CD4-positive, alpha-beta T cell treated with Interleukin-4 for 1 hour (primary cell): ENCODE measurements at regions not wholly inside any gene's neighbourhood (a gene's known extent, or its start where the extent isn't known, plus 50 kb on each side); places are given as distances from the start of the nearest gene placed in this dataset.
"Not testable (repeated sequence)": the region's sequence is repeated elsewhere in the genome, so short reads cannot be mapped to it uniquely, and the experiment has no call there.

Source experiments
- DNase-seq, 2 donors: peaks; one replicate each; pipeline ENCODE4 v3.0.0-alpha.2; 2020 to 2022

DNA sequence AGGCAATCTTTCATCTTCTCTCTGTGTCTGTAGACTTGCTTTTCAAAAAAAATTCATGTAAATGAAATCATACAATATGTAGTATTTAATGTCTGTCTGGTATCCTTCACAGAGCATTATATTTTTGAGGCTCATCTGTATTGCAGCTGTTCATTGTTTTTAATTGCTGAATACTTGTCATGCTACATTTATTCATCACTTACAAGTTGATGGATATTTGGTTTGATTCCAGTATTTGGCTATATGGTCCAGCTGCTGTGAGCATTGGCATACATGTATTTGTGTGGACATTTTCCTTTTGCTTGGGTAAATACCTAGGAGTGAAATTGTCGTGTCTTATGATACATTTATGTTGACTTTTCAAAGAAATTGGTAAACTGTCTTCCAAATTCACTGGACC is 441.4 kb downstream of the DCDC2C start:
- DNase-seq = no peak

DNA sequence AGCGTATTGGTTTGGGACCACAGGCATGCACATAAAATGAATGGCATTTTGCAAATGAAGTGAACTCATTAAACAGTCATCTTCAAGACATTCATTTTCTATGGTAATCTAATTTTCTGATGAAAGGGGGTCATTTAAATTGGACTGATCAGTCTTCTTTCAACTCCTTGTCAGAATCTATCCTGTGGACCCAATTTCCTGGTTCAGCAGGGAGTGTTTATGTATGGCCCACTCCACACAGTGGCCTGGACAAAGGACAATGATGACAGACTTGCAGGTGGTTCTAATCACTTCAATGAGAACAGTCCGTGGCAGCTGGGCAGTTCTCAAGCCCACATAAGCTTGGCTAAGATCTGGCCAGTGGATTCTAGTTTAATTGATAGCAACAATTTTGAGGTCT is 448.1 kb downstream of the DCDC2C start:
- no peak for DNase-seq

DNA sequence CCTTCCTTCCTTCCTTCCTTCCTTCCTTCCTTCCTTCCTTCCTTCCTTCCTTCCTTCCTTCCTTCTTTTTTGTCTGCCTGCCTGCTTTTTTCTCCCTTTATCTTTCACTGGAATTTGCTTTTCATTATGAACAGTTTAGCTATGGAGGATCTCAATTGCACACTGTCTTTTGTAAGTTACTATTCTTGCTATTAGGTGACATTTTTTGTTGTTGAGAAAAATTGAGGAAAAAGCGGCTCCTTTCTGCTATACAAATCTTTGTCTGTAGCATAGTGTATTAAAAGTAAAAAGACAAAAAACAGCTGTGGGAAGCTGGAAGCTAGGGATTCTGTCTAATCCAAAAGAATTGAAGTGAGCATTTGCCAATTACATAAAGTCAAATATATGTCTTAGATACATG is 448.7 kb downstream of the DCDC2C start:
- DNase-seq = no peak

DNA sequence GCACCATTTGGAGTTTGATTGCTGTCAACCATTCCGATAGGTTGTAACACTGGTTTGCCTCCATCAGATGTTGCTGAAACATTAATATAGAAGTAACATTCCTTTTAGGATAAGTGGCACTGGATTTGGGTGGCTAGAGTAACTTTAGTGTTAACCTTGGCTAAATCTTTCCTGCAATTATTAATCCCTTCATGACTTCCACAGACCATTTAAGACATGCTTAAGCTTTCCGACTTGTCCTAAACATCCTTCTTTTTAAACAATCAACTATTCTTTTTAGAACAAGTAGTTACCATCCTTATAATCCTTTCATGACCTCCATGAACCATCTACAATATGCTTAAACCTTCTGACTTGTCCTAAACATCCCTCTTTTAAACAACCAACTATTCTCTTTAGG is 465.5 kb downstream of the DCDC2C start:
- DNase-seq = no peak

DNA sequence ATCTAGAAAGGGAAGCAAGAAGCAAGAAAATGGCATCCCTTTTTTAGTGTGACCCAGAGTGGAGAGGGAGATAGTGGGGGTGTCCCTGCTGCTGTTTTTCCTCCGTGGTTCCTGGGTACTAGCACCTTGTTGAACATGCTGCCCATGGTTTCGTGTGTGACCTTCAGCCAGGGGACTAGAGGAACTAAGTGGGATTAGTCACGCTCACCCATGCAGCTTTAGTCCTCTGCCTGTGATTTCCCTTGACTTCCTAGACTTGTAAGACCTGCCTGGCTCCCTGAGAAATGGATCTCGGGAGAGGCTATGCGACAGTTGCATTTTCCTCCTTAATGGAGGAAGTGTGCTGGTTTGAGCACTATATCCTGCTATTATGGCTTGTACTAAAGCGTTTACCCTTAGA is 471.4 kb downstream of the DCDC2C start:
- no peak for DNase-seq

DNA sequence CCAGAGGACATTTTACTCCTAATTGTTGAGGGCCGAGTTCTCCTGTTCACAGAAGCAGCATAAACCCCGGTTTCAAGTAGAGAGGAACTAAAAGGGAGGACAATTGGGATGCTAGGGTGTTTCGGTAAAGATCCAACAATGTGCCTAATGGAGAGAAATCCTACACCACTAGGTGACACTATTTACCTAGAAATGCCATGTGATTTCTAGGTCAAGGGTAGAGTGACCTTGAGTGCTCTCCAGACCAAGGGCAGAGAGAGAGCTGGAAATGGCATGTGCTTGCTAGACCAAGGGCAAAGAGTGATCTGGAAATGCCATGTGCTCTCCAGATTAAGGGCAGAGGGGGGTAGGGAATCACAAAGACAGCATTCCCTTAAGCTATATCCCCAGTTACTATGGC is 472.0 kb downstream of the DCDC2C start:
- no peak for DNase-seq

DNA sequence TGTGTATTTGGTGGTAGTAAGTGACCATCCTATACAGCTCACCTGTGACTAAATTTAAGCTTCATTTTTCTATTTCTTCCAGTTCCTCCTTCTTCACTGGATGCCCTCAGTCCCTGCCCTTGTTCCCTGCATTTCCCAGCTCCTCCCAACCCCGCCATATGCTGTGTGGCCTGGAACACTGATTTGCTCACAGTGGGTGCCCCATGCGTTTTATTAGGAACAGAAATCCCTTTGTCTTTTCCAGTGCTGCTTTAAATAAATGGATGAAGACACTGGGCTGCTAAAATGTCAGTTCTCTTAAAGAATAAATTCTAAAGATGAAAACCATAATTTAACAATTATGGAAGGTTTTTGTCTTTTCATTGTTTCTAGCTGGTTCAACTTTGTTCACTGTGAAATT is 477.3 kb downstream of the DCDC2C start:
- DNase-seq = no peak

DNA sequence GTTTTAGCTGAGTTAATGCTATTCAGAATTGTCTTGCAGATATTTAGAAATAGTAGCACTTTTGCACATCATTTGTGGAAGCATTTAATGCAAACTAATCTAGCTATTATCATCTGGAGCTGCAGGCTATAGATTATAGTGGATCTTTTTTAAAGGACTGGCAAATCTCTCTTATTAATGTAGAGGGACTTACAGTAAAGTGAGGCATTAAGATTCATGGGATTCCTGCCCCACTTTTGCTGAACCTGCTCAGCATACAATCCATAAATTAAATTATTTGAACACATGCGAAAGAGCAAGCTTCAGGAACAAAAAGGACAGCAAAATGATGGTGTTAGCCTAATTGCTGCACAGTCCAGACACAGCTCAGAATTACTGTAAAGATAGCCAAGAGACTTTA is 477.7 kb downstream of the DCDC2C start:
- DNase-seq = no peak

DNA sequence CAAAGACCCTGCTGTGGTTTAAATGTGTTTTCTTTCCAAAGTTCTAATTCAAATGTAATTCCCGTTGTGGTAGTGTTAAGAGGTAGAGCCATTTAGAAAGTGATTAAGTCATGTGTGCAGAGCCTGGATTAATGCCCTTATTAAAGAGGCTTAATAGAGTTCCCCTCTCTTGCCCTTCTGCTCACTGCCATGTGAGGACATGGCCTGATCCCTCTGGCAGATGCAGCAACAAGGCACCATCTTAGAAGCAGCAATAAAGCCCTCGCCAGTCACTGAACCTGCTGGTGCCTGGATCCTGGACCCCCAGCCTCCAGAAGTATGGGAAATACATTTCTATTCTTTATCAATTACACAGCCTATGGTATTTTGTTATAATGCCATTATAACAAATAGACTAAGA is 485.2 kb downstream of the DCDC2C start:
- no peak for DNase-seq

DNA sequence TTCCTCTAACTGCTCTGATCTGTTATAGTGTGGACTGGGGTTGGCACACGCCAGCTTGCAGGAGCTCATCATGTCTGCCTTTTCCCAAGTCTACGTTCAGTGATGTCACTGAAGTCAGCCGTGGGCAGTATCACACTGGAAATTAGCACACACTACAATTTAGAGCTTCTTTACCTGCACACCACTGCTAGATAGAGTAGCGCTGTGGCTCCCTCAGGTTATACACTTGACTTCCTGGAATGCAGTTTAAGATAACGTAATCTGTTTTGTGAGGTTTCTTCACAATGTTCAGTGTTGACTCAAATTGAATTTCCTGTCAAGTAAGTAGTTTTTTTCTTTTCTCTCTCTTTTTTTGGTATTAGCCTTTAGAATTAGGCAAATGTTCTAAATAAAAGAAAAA is 487.2 kb downstream of the DCDC2C start:
- no peak for DNase-seq

DNA sequence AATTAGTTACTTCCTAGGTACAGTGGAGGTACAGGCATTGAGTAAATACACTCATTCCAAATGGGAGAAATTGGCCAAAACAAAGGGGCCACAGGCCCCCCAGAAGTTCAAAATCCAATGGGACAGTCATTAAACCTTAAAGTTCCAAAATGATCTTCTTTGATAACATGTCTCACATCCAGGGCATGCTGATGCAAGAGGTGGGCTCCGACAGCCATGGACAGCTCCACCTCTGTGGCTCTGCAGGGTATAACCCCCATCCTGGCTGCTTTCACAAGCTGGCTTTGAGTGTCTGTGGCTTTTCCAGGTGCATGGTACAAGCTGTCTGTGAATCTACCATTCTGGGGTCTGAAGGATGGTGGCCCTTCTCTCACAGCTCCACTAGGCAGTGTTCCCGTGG is 488.7 kb downstream of the DCDC2C start:
- DNase-seq = no peak

DNA sequence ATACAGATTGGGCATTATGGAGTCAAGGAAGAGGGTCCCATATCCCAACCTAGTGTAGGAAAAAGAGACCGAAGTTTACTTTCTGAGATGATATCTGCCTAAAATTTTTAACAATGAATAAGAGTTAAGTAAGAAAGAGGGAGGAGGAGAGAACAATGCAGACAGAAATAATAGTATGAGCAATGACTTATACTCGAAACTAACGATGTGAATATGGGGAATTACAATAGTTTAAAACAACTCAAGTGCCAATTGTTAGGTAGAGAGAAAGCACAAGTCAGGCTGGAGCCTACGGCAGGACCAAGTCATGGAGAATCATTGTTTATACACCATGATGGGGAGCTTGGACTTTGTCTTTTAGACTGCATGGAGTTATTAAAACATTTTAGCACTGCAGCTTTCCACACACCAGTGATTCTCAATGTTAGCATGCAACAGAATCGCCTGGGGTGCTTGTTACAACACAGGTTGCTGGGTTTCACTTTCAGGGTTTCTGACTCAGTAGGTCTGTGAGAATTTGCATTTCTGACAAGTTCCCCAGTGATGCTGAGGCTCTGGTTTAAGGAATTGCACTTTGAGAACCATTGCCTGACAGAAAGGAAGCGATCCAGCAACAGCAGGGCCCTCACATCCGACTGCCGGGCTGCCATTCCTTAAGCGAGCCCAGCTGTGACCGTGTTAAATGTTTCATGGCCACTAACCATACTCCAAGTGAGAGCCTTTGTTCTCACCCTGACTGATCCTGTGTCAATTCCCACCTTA is 511.2 kb downstream of the DCDC2C start:
- DNase-seq = no peak

DNA sequence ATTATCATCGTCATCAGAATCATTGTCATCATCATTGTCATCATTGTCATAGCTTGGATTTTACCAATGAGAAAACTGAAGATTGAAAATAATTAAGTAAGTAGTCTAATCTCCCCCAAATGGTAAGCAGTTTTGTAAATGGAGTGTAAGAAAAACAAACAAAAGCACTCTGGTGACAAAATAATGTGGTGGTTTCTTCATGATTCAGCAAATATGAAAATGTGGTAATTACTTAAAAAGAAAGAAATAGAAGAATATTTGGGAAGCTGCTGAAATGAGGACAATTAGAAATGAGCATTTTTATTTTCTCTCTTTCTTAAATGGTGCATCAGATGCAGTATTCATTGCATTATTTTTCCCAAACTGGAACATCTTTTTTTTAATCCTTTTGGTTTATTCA is 514.4 kb downstream of the DCDC2C start:
- no peak for DNase-seq

DNA sequence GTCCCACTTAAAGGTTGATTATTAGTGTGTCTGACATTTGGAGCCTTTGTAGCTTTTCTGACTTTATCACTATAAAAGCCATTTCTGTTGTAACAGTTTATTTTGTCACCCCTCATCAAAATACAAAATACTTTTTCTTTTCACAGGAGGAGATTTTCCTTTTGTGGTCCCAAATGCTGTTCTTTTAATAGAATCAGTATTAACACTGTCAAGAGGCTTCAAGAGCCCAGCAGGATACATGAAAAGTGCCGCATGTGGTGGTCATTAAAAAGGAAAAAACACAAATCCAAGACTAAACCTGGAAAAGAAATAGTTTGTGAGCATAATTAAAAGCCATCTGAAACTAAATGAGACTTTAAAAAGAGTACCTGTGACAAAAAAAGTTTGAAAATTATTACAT is 515.7 kb downstream of the DCDC2C start:
- no peak for DNase-seq

DNA sequence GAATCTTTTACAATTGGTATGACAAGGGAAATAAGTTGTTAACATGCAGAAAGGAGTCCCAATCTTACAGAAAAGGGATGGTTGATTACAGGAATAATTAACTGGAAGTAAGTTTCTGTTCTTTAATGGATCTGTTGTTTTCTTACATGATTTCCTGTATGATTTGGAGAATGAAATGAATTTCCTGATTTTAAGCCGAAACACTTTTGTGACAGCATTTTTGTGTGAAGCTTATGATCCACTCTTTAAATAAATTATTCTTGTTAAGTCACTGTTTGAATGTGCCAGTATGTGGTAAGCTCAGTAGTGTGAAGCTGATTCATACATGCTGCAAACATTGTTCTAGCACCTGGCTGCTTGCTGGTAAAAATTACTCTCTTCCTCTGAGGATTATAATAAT is 516.2 kb downstream of the DCDC2C start:
- no peak for DNase-seq

DNA sequence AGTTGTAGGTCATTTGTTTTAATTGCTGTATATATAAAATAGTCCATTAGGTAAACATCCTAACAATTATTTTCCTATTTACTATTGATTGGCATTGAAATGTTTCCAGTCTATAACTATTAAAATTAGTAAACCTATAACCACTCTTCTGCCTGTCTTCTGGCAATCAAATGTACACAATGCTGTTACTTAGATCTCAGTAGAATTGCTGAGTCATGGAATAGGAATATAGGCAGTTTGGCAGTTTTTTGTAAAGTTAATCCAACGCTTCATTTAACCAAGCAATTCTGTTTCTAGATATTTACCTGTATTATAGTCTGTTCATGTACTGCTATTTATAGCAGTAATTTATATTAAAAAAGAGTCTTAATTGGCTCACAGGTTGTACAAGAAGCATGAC is 518.1 kb downstream of the DCDC2C start:
- DNase-seq = no peak

DNA sequence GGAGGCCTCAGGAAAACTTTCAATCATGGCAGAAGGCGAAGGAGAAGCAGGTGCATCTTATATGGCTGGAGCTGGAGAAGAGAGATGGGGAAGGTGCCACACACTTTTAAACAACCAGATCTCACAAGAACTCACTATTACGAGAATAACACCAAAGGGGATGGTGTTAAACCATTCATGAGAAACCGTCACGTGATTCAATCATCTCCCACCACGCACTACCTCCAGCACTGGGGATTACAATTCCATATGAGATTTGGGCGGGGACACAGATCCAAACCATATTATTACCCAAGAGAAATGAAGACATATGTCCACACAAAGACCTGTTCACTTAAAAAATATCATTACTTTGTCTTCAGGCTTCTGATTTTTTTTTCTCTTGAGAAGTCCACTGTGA is 518.5 kb downstream of the DCDC2C start:
- DNase-seq = no peak

DNA sequence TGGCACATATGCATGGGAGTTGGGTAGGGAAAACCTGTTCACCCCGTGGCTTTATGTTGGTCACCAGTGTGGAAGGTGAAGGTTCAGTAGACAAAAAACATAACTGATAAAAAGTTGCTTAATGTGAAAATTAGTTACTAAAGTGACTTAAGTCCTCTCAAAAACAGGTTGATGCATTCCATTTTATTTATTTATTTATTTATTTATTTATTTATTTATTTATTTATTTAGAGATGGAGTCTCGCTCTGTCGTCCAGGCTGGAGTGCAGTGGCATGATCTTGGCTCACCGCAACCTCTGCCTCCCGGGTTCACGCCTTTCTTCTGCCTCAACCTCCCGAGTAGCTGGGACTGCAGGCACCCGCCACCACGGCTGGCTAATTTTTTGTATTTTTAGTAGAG is 541.0 kb downstream of the DCDC2C start:
- not testable (repeated sequence) for DNase-seq

DNA sequence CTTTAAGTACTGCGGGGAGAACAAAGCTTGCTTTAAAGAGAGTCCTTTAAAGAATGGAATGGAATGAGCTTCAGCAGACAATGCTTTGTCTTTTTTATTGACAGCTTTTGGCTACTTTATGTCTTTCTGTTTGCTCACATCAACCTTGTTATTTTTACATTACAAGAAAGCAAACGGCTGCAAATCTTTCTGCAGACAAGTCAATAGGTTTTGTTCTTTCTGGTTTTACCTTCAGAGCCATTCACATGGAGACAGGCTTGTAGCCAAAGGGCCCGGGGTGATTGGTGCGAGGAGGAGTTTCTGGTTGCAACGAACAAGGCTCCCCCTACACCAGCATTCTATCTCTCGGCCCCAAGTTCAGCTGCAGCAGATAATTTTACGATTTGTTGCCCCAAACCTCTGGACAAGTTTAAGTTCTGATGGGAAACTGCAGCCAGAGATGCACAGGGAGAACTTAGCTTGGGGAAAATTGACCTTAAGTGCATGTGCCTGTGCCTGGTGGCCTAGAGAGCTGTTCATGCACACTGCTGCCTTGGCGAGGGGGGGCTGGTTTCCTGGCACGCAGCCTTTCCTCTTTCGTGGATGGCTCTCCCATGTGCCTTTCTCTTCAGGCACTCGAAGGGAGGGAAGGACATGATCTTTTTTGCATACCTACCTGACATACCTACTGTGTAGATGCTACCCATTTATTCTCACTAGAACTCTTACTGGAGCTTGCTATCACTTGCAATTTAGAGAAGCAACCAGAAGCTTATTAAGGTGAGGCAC is 543.2 kb downstream of the DCDC2C start:
- no peak for DNase-seq

DNA sequence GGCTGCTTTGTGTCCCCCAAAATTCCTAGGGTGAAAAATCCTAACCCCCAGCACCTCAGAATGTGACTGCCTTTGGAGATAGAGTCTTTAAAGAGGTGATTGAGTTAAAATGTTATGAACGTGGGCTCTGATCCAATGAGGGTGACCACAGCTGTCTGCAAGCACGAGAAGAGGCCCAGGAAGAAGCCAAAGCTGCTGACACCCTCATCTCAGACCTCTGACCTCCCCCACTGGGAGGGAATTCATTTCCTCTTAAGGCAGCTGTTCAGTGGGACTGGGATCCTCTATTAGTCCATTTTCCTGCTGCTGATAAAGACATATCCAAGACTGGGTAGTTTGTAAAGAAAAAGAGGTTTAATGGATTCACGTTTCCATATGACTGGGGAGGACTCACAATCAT is 544.4 kb downstream of the DCDC2C start:
- DNase-seq = no peak

DNA sequence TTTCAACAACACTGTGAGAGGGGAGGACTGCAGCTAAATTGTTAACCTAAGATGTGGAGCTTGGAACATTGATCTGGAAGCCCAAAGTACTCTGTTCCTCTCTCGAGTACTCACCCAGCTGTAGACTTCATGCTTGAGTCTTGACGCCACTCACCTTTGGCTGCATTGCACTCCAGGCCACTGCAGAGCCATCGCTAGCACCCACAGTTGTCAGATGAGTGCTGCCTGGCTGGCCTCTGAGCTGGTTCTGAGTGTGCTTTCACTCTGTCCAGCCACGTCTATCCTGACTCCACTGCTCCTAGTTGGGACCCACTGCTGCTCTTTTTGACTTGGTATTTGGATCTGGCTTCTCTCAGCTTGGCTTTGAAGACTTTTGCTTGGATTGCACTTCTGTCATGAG is 552.1 kb downstream of the DCDC2C start:
- no peak for DNase-seq

DNA sequence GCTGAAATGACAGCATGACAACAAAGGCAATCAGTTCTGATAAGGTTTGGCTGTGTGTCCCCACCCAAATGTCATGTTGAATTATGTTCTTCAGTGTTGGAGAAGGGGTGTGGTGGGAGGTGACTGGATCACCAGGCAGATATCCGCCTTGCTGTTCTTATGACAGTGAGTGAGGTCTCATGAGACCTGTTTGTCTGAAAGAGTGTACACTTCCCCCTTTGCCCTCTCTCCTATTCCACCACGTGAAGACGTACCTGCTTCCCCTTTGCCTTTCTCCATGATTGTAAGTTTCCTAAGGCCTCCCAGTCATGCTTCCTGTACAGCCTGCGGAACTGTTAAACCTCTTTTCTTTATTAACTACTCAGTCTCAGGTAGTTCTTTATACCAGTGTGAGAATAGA is 553.0 kb downstream of the DCDC2C start:
- DNase-seq = no peak

DNA sequence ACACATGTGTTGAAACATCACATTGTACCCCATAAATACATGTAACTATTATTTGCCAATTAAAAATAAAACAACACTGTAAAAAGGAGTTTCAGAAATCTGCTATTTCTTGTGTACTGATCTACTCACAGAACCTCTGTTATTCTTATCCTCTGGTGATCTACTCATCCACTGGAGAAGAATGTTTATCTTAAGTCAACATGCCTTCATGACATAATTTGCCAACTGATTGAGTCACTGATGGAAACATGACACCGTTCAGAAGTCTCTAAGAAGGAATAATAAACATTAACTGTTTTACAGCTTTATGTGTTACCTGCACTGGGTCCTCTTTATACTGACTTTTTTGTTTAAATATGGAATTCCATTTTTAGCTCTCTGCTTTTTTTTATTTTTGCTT is 555.2 kb downstream of the DCDC2C start:
- no peak for DNase-seq

DNA sequence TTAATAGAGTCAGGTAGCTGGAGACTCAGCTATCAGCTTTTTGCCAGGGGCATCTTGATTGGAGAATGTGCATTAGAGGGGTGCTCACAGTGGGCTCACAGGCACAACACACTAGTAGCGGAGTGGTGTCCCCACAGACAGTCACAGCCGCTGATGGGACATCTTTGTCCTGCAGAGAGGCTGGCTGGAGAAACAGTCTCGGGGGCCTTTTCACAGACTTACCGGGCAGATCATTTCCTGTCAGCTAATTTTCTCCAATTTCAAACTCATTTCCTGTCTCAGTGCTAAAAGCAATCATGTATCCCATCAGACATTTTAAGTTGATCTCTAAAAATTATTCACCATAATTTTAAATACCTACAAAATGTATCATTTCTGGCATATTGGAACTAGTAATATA is 562.6 kb downstream of the DCDC2C start:
- DNase-seq = no peak

DNA sequence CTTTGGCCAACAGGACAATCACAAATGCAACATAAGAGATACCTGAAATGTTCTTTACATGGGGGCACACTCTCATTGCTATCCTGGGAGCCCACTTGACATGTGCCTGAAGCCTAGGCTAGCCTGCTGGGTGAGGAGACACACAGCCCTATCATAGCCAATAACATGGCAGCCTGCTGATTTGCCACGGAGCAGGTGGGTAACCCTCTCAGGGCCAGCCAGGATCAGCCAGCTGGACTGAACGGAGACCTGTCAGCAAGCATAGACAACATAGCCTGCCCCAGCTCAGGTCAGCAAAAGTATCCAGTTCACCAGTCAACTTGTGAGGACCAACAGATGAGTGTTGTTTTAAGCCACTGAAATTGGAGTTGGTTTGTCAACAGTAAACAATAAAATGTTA is 566.5 kb downstream of the DCDC2C start:
- no peak for DNase-seq
